ENCODE measurements at regions not wholly inside any gene's neighbourhood (a gene's known extent, or its start where the extent isn't known, plus 50 kb on each side); places are given as distances from the start of the nearest gene placed in this dataset.

- Histone ChIP-seq H3K36me3 (no peaks in the 10 kb centered on the region), H3K27me3 (no peaks in the 10 kb centered on the region), H3K9me3 (no peaks in the 10 kb centered on the region), H3K27ac (no peak overlapping the region), H3K4me1 (no peaks in the 10 kb centered on the region), H3K4me3 (no peak overlapping the region)
- DNase-seq: no peak
- TF ChIP-seq POLR2AphosphoS5 (IDR thresholded peaks at IDR 0.05) (no peak), POLR2A (IDR thresholded peaks at IDR 0.05) (no peak), EP300 (IDR thresholded peaks at IDR 0.05) (no peak)
- TF ChIP-seq, protein P1, sequence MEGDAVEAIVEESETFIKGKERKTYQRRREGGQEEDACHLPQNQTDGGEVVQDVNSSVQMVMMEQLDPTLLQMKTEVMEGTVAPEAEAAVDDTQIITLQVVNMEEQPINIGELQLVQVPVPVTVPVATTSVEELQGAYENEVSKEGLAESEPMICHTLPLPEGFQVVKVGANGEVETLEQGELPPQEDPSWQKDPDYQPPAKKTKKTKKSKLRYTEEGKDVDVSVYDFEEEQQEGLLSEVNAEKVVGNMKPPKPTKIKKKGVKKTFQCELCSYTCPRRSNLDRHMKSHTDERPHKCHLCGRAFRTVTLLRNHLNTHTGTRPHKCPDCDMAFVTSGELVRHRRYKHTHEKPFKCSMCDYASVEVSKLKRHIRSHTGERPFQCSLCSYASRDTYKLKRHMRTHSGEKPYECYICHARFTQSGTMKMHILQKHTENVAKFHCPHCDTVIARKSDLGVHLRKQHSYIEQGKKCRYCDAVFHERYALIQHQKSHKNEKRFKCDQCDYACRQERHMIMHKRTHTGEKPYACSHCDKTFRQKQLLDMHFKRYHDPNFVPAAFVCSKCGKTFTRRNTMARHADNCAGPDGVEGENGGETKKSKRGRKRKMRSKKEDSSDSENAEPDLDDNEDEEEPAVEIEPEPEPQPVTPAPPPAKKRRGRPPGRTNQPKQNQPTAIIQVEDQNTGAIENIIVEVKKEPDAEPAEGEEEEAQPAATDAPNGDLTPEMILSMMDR (IDR thresholded peaks at IDR 0.05): no peak
- intact Hi-C loops (cut with DNase I): no loop called here
Observed at GRCh38 chr3:105274536-105274935, 92.2 kb upstream of the ALCAM start.

DNA sequence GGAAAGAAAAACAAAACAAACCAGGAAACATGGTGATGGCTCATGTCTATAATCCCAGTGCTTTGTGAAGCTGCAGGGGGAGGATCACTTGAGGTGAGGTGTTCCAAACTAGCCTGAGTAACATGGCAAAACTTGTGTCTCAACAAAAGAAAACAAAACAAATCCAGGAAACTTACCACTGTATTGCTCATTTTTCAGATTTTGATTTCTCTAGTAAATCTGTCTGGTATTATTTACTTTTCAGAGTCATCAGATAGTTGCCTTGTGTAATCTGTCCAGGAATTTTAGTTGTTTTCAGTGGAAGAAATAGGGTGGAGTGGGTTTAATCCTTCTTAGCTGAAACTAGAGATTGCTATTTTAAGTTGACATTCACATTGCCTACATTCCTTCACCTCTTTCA is 91.8 kb upstream of the ALCAM start:
- Histone ChIP-seq H3K27ac (no peak overlapping the region), H3K27me3 (no peaks in the 10 kb centered on the region), H3K9me3 (no peaks in the 10 kb centered on the region), H3K4me3 (no peak overlapping the region), H3K36me3 (no peaks in the 10 kb centered on the region), H3K4me1 (no peaks in the 10 kb centered on the region)
- TF ChIP-seq, protein P1 (IDR thresholded peaks at IDR 0.05): no peak
- TF ChIP-seq EP300 (IDR thresholded peaks at IDR 0.05) (no peak), POLR2A (IDR thresholded peaks at IDR 0.05) (no peak), POLR2AphosphoS5 (IDR thresholded peaks at IDR 0.05) (no peak)
- intact Hi-C loops (cut with DNase I): no loop called here
- DNase-seq: no peak

DNA sequence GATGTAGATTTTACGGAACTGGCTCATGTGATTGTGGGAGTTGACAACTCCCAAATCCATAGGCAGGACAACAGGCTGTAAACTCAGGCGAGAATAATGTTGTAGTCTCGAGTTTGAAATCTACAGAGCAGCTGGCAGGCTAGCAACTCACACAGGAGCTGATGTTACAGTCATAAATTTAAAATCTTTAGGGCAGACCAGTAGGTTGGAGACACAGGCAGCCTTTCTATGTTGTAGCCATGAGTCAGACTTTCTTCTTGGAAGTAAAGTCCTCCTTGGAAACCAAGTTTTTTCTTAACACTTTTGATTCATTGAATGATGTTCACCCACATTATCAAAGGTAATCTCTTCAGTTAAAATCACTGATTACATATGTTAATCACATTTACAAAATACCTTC is 89.1 kb upstream of the ALCAM start:
- no peaks in the 10 kb centered on the region for H3K27me3 ChIP-seq
- intact Hi-C loops (cut with DNase I): no loop called here
- H3K4me3 ChIP-seq: no peak overlapping the region
- H3K27ac ChIP-seq: no peak overlapping the region
- TF ChIP-seq POLR2AphosphoS5 (IDR thresholded peaks at IDR 0.05) (no peak), POLR2A (IDR thresholded peaks at IDR 0.05) (no peak), EP300 (IDR thresholded peaks at IDR 0.05) (no peak)
- TF ChIP-seq, protein P1 (IDR thresholded peaks at IDR 0.05): no peak
- no peak for DNase-seq
- no peaks in the 10 kb centered on the region for H3K36me3 ChIP-seq
- 66 to 86% methylated on average over 3 of the region's 3 CpGs for WGBS, 2 donors
- no peaks in the 10 kb centered on the region for H3K4me1 ChIP-seq
- no peaks in the 10 kb centered on the region for H3K9me3 ChIP-seq

DNA sequence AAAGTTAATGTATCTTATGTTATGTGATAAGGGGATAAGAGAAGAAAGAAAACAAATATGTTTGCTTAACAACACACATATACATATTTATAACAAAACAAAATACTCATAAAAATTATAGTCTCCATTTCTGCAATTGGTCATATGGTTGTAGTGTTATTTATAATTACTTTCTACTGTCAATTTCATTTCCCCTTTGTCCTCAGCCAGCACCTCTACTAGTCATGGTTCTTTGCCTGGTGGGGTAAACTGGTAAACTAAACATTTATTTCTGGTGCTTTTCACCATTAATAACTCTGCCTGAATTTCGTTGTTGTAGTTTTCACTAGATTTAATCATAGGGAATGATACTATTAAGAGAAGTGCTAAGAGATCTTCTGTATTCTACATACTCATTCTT is 88.0 kb upstream of the ALCAM start:
- H3K4me3 ChIP-seq: no peak overlapping the region
- 20 to 51% methylated on average over 1 of the region's 1 CpG for WGBS, 2 donors
- DNase-seq: no peak

GRCh38 chr3:105281989-105282388 is 84.7 kb upstream of the ALCAM start:
- Histone ChIP-seq H3K27ac (no peak overlapping the region), H3K4me1 (no peaks in the 10 kb centered on the region), H3K36me3 (no peaks in the 10 kb centered on the region), H3K27me3 (no peaks in the 10 kb centered on the region), H3K9me3 (no peaks in the 10 kb centered on the region), H3K4me3 (no peak overlapping the region)
- TF ChIP-seq EP300 (IDR thresholded peaks at IDR 0.05) (no peak), POLR2AphosphoS5 (IDR thresholded peaks at IDR 0.05) (no peak), POLR2A (IDR thresholded peaks at IDR 0.05) (no peak)
- TF ChIP-seq, protein P1 (IDR thresholded peaks at IDR 0.05): no peak
- intact Hi-C loops (cut with DNase I): no loop called here
- no peak for DNase-seq
- 64 to 70% methylated on average over 1 of the region's 1 CpG for WGBS, 2 donors

More for the DNA sequence above, 88.0 kb upstream of the ALCAM start:
- Histone ChIP-seq H3K27me3 (no peaks in the 10 kb centered on the region), H3K27ac (no peak overlapping the region), H3K36me3 (no peaks in the 10 kb centered on the region), H3K4me1 (no peaks in the 10 kb centered on the region), H3K9me3 (no peaks in the 10 kb centered on the region)
- TF ChIP-seq POLR2A (IDR thresholded peaks at IDR 0.05) (no peak), POLR2AphosphoS5 (IDR thresholded peaks at IDR 0.05) (no peak), EP300 (IDR thresholded peaks at IDR 0.05) (no peak)
- TF ChIP-seq, protein P1 (IDR thresholded peaks at IDR 0.05): no peak
- intact Hi-C loops (cut with DNase I): no loop called here

All from sigmoid colon (tissue), 6 donors.